H1 (cell line): ENCODE measurements at regions not wholly inside any gene's neighbourhood (a gene's known extent, or its start where the extent isn't known, plus 50 kb on each side); places are given as distances from the start of the nearest gene placed in this dataset.

ENCODE experiments used
- CTCF ChIA-PET: fragments of 300-600 bp; sonication (Branson Sonifier 250); formaldehyde crosslinking; loops from one replicate; lab custom pipeline; 2021; ENCODE audit not compliant: partially characterized antibody; lab: Charles Lee
- POLR2A ChIA-PET: fragments of 300-600 bp; sonication (Branson Sonifier 250); formaldehyde crosslinking; loops from one replicate; lab custom pipeline; 2021; ENCODE audit warnings: inconsistent platforms; ENCODE audit not compliant: partially characterized antibody; lab: Charles Lee
- DNase-seq, 2 experiments: peaks; one replicate each; pipeline versions ENCODE4 v3.0.0 to v3.0.0-alpha.2; 2010 to 2022; ENCODE audit warnings: low spot score in 2 of 2, low read depth in 1 of 2, mixed read lengths in 1 of 2
- FAIRE-seq: peaks from 2 replicates; lab custom pipeline; 2011; peaks lifted over from hg19 to GRCh38; lab: Jason Lieb, UNC
- H2AFZ ChIP-seq: 2 replicates; pipeline ENCODE4 v1.8.1; 2012; ENCODE audit warnings: low read length, inconsistent platforms
- H2AK5ac ChIP-seq: 2 replicates; pipeline ENCODE4 v1.6.1; 2013; ENCODE audit warnings: low read depth, low read length
- H2BK120ac ChIP-seq: replicated peaks from 2 replicates; pipeline ENCODE3; 2013; ENCODE audit warnings: low read depth, low read length, inconsistent platforms
- H2BK12ac ChIP-seq: 2 replicates; pipeline ENCODE4 v1.6.1; 2013; ENCODE audit warnings: low read depth, low read length
- H2BK15ac ChIP-seq: 2 replicates; pipeline ENCODE4 v1.6.1; 2013; ENCODE audit warnings: low read length
- H2BK20ac ChIP-seq: 2 replicates; pipeline ENCODE4 v1.6.1; 2013; ENCODE audit warnings: low read length
- H2BK5ac ChIP-seq: 2 replicates; pipeline ENCODE4 v1.6.1; 2013; ENCODE audit warnings: low read depth, low read length
- H3K14ac ChIP-seq: 2 replicates; pipeline ENCODE4 v1.6.1; 2013; ENCODE audit warnings: inconsistent platforms; ENCODE audit not compliant: insufficient read length
- H3K18ac ChIP-seq: 2 replicates; pipeline ENCODE4 v1.6.1; 2013; ENCODE audit warnings: low read length; ENCODE audit errors: extremely low read depth
- H3K23ac ChIP-seq: 2 replicates; pipeline ENCODE4 v1.6.1; 2013; ENCODE audit warnings: inconsistent platforms; ENCODE audit not compliant: insufficient read length
- H3K23me2 ChIP-seq: 2 replicates; pipeline ENCODE4 v1.6.1; 2013; ENCODE audit warnings: low read depth, low read length
- H3K27ac ChIP-seq: 2 replicates; pipeline ENCODE4 v1.6.1; 2011; ENCODE audit warnings: low read depth, low read length, inconsistent platforms
- H3K27me3 ChIP-seq, 4 experiments: replicated peaks in 1 of 4; 1 replicate in 1 of 4; 2 replicates in 3 of 4; pipeline versions ENCODE4 v1.6.1 to v1.8.1; 2011 to 2013; ENCODE audit warnings: low read length in 3 of 4, mild to moderate bottlenecking in 3 of 4, inconsistent platforms in 2 of 4, mixed read lengths in 2 of 4, moderate library complexity in 1 of 4; ENCODE audit not compliant: control insufficient read depth in 3 of 4, insufficient read depth in 3 of 4; ENCODE audit errors: extremely low read depth in 1 of 4
- H3K36me3 ChIP-seq, 4 experiments: 2 replicates each; pipeline versions ENCODE4 v1.6.1 to v1.8.1; 2011 to 2013; ENCODE audit warnings: mild to moderate bottlenecking in 4 of 4, low read length in 3 of 4, moderate library complexity in 2 of 4, control low read depth in 1 of 4, inconsistent platforms in 1 of 4; ENCODE audit not compliant: insufficient read depth in 4 of 4, control insufficient read depth in 2 of 4
- H3K4ac ChIP-seq: replicated peaks from 2 replicates; pipeline ENCODE3; 2013; ENCODE audit warnings: low read length, low read depth, mixed read lengths, inconsistent platforms; ENCODE audit not compliant: insufficient read length
- H3K4me1 ChIP-seq, 4 experiments: replicated peaks in 1 of 4; 1 replicate in 1 of 4; 2 replicates in 3 of 4; pipeline versions ENCODE4 v1.6.1 to v1.8.1; 2011 to 2013; ENCODE audit warnings: low read length in 3 of 4, inconsistent platforms in 2 of 4, mixed read lengths in 1 of 4; ENCODE audit not compliant: insufficient read depth in 4 of 4, control insufficient read depth in 3 of 4
- H3K4me2 ChIP-seq, 2 experiments: 2 replicates each; pipeline versions ENCODE4 v1.6.1 to v1.8.1; 2011 to 2013; ENCODE audit warnings: low read depth in 2 of 2, low read length in 2 of 2, control low read depth in 1 of 2, inconsistent platforms in 1 of 2, mild to moderate bottlenecking in 1 of 2; ENCODE audit not compliant: insufficient read depth in 1 of 2
- H3K4me3 ChIP-seq, 4 experiments: fragments of 200-600, 300-600 bp in 1 of 4; sonication (generic), shearing (Covaris generic), sonication (Bioruptor Twin) in 1 of 4; 2 replicates each; pipeline versions ENCODE4 v1.5.1 to v1.8.1; 2011 to 2016; ENCODE audit warnings: low read length in 4 of 4, low read depth in 3 of 4, control low read depth in 2 of 4, inconsistent platforms in 2 of 4, mild to moderate bottlenecking in 2 of 4, mixed read lengths in 1 of 4, moderate library complexity in 1 of 4; ENCODE audit not compliant: insufficient read depth in 2 of 4; ENCODE audit errors: extremely low read depth in 1 of 4
- H3K56ac ChIP-seq: replicated peaks from 2 replicates; pipeline ENCODE3; 2013; ENCODE audit warnings: low read depth, mild to moderate bottlenecking, mixed read lengths, low read length, inconsistent platforms; ENCODE audit not compliant: insufficient read length
- H3K79me1 ChIP-seq: 2 replicates; pipeline ENCODE4 v1.6.1; 2013; ENCODE audit warnings: low read depth, low read length, control low read depth
- H3K79me2 ChIP-seq, 2 experiments: 2 replicates each; pipeline versions ENCODE4 v1.6.1 to v1.8.1; 2012 to 2013; ENCODE audit warnings: low read length in 2 of 2, mild to moderate bottlenecking in 2 of 2, inconsistent platforms in 1 of 2; ENCODE audit not compliant: insufficient read depth in 2 of 2, control insufficient read depth in 1 of 2
- H3K9ac ChIP-seq, 4 experiments: replicated peaks in 1 of 4; 1 replicate in 1 of 4; 2 replicates in 3 of 4; pipeline versions ENCODE4 v1.6.1 to v1.8.1; 2011 to 2013; ENCODE audit warnings: low read depth in 3 of 4, low read length in 3 of 4, control low read depth in 2 of 4, mild to moderate bottlenecking in 2 of 4, moderate library complexity in 2 of 4, inconsistent platforms in 1 of 4; ENCODE audit errors: extremely low read depth in 1 of 4
- H3K9me3 ChIP-seq, 2 experiments: 2 replicates each; pipeline versions ENCODE4 v1.6.1 to v1.8.1; 2012 to 2013; ENCODE audit warnings: mild to moderate bottlenecking in 2 of 2, moderate library complexity in 2 of 2, control low read depth in 1 of 2, inconsistent platforms in 1 of 2, low read depth in 1 of 2, low read length in 1 of 2, mixed read lengths in 1 of 2; ENCODE audit not compliant: insufficient read depth in 2 of 2
- H4K20me1 ChIP-seq, 2 experiments: replicated peaks in 1 of 2; 2 replicates each; pipeline versions ENCODE3 to v1.8.1; 2011 to 2013; ENCODE audit warnings: inconsistent platforms in 2 of 2, low read length in 2 of 2, mild to moderate bottlenecking in 1 of 2; ENCODE audit not compliant: insufficient read depth in 2 of 2, control insufficient read depth in 1 of 2
- H4K5ac ChIP-seq: 2 replicates; pipeline ENCODE4 v1.6.1; 2013; ENCODE audit warnings: low read length, low read depth, mixed read lengths, inconsistent platforms; ENCODE audit not compliant: insufficient read length
- H4K8ac ChIP-seq: 2 replicates; pipeline ENCODE4 v1.8.0; 2013; ENCODE audit warnings: mild to moderate bottlenecking, moderate library complexity, low read length, inconsistent platforms; ENCODE audit not compliant: insufficient read depth; ENCODE audit errors: extremely low read depth
- H4K91ac ChIP-seq: replicated peaks from 2 replicates; pipeline ENCODE3; 2013; ENCODE audit warnings: low read length, mixed read lengths, inconsistent platforms; ENCODE audit not compliant: insufficient read length
- BACH1 ChIP-seq: IDR thresholded peaks from 2 replicates; pipeline ENCODE4 v1.6.1; 2012; ENCODE audit warnings: low read length, improper control_type of control experiment
- CEBPB ChIP-seq: IDR thresholded peaks from 2 replicates; pipeline ENCODE4 v1.6.1; 2012; ENCODE audit warnings: low read depth, low read length
- E2F6 ChIP-seq: IDR thresholded peaks from 2 replicates; pipeline ENCODE4 v1.6.1; 2012; ENCODE audit warnings: inconsistent platforms
- GTF2F1 ChIP-seq: IDR thresholded peaks from 2 replicates; pipeline ENCODE4 v1.6.1; 2012; ENCODE audit warnings: low read depth, low read length, improper control_type of control experiment, borderline replicate concordance
- JUND ChIP-seq: IDR thresholded peaks from 2 replicates; pipeline ENCODE4 v1.6.1; 2011; ENCODE audit warnings: mild to moderate bottlenecking, improper control_type of control experiment, low read length
- KDM4A ChIP-seq: IDR thresholded peaks from one replicate; pipeline ENCODE4 v1.7.1; 2012; ENCODE audit warnings: low read depth, mild to moderate bottlenecking, moderate library complexity, low read length, inconsistent platforms; ENCODE audit not compliant: severe bottlenecking
- KDM5A ChIP-seq: fragments of 200-600 bp; IDR thresholded peaks from 2 replicates; pipeline ENCODE4 v1.7.1; 2012; ENCODE audit warnings: mild to moderate bottlenecking, low read length, inconsistent platforms, mixed read lengths
- MAX ChIP-seq: IDR thresholded peaks from 2 replicates; pipeline ENCODE4 v1.6.1; 2012; ENCODE audit warnings: inconsistent platforms
- RXRA ChIP-seq: IDR thresholded peaks from 2 replicates; pipeline ENCODE4 v1.6.1; 2011; ENCODE audit warnings: low read depth, mild to moderate bottlenecking, low read length, moderate library complexity; ENCODE audit not compliant: insufficient read depth
- SP2 ChIP-seq: IDR thresholded peaks from 2 replicates; pipeline ENCODE4 v1.6.1; 2012; ENCODE audit warnings: mild to moderate bottlenecking, low read length, inconsistent platforms
- SUZ12 ChIP-seq: fragments of 200-600 bp; sonication (generic); IDR thresholded peaks from 2 replicates; pipeline ENCODE4 v1.6.1; 2012; ENCODE audit warnings: mild to moderate bottlenecking, inconsistent platforms, low read length, moderate library complexity, mixed read lengths
- USF2 ChIP-seq: IDR thresholded peaks from 2 replicates; pipeline ENCODE4 v1.6.1; 2011; ENCODE audit warnings: low read length, improper control_type of control experiment
- ZNF274 ChIP-seq: IDR thresholded peaks from 2 replicates; pipeline ENCODE4 v1.7.0; 2012; ENCODE audit warnings: low read length, borderline replicate concordance; ENCODE audit errors: extremely low read depth
- WGBS, 2 experiments: shearing (Covaris generic) in 1 of 2; methylation state at CpG; one replicate each; pipeline versions ENCODE4 v1.1.6 to v1.1.7; 2013 to 2015; ENCODE audit warnings: low lambda C conversion rate in 2 of 2, mixed read lengths in 2 of 2, inconsistent platforms in 1 of 2, low coverage in 1 of 2, missing lambda C conversion rate in 1 of 2; ENCODE audit not compliant: insufficient replicate concordance in 2 of 2, insufficient coverage in 1 of 2, insufficient read length in 1 of 2; ENCODE audit errors: extremely low coverage in 1 of 2, missing lambda C conversion rate in 1 of 2; 5-methylcytosine and 5-hydroxymethylcytosine counted together

- H3K79me2 ChIP-seq: 0 out of 4 replicates have a peak, but pooled peaks cover 0 to 3% of the 10 kb centered on the region in 2 experiments
- no peaks in the 10 kb centered on the region for H3K23me2 ChIP-seq
- no peak overlapping the region for H2BK120ac ChIP-seq
- no peak overlapping the region for H3K23ac ChIP-seq
- no peak overlapping the region for H4K91ac ChIP-seq
- WGBS, 2 experiments: 85% methylated on average over 2 of the region's 2 CpGs; no CpG with 5 or more reads in 1 of the 2 experiments
- H3K4ac ChIP-seq: no peak overlapping the region
- FAIRE-seq (no peak), DNase-seq (no peak)
- no peak overlapping the region for H3K18ac ChIP-seq
- H3K27ac ChIP-seq: no peak overlapping the region
- H3K14ac ChIP-seq: no peak overlapping the region
- H2BK12ac ChIP-seq: no peak overlapping the region
- no peaks in the 10 kb centered on the region for H3K36me3 ChIP-seq
- H3K56ac ChIP-seq: no peak overlapping the region
- H3K9ac ChIP-seq: no peak overlapping the region
- H4K20me1 ChIP-seq: no peaks in the 10 kb centered on the region
- no peaks in the 10 kb centered on the region for H3K79me1 ChIP-seq
- H3K4me3 ChIP-seq: no peak overlapping the region
- no peaks in the 10 kb centered on the region for H3K27me3 ChIP-seq
- H4K5ac ChIP-seq: no peak overlapping the region
- POLR2A ChIA-PET: interaction anchor here (0.6 kb wide), 1 partner anchor 15 kb away, joined by 3 read pairs; no protein-coding TSS in a partner anchor
- CTCF ChIA-PET: interaction anchor here (1.0 to 7.6 kb wide), 6 partner anchors 11 to 89 kb away, joined by 3 to 30 read pairs (median 6); no protein-coding TSS in a partner anchor
- H4K8ac ChIP-seq: no peak overlapping the region
- H2AK5ac ChIP-seq: no peak overlapping the region
- no peak overlapping the region for H2BK15ac ChIP-seq
- H3K9me3 ChIP-seq: no peaks in the 10 kb centered on the region
- H2BK20ac ChIP-seq: no peak overlapping the region
- no peak overlapping the region for H2BK5ac ChIP-seq
- no peak overlapping the region for H3K4me2 ChIP-seq
- H3K4me1 ChIP-seq: peaks cover 0 to 4% (median under 1%) of the 10 kb centered on the region in 4 experiments; a peak in 3 of 7 replicates
- H2AFZ ChIP-seq: no peak overlapping the region
- TF ChIP-seq E2F6: no peak
- TF ChIP-seq GTF2F1: no peak
- TF ChIP-seq USF2: no peak
- TF ChIP-seq MAX: no peak
- TF ChIP-seq KDM5A: no peak
- TF ChIP-seq ZNF274: no peak
- no peak for TF ChIP-seq CEBPB
- TF ChIP-seq SP2: no peak
- TF ChIP-seq SUZ12: no peak
- TF ChIP-seq KDM4A: no peak
- TF ChIP-seq RXRA: no peak
- no peak for TF ChIP-seq BACH1
- no peak for TF ChIP-seq JUND
These were observed 111.4 kb upstream of the GRAMD1B start for GRCh38 chr11:123318623-123319022.
